H9 (cell line): ENCODE measurements at regions not wholly inside any gene's neighbourhood (a gene's known extent, or its start where the extent isn't known, plus 50 kb on each side); places are given as distances from the start of the nearest gene placed in this dataset.

Experiments used
- DNase-seq: peaks from one replicate; pipeline ENCODE4 v3.0.0-alpha.2; 2017
- H2AFZ ChIP-seq: one replicate; pipeline ENCODE4 v1.6.1; 2013; ENCODE audit warnings: mild to moderate bottlenecking, low read length, control low read depth, moderate library complexity
- H2AK5ac ChIP-seq: 2 replicates; pipeline ENCODE4 v1.6.1; 2013; ENCODE audit warnings: low read length, control low read depth, mixed read lengths; ENCODE audit not compliant: insufficient read length
- H2BK120ac ChIP-seq: one replicate; pipeline ENCODE4 v1.6.1; 2013; ENCODE audit warnings: low read depth, mild to moderate bottlenecking, low read length, control low read depth, inconsistent platforms; ENCODE audit not compliant: poor library complexity, severe bottlenecking
- H2BK12ac ChIP-seq: 2 replicates; pipeline ENCODE4 v1.6.1; 2013; ENCODE audit warnings: low read length, control low read depth, mixed read lengths, low read depth; ENCODE audit not compliant: insufficient read length
- H2BK15ac ChIP-seq: 2 replicates; pipeline ENCODE4 v1.6.1; 2013; ENCODE audit warnings: low read depth, low read length, control low read depth
- H2BK20ac ChIP-seq: one replicate; pipeline ENCODE4 v1.6.1; 2013; ENCODE audit warnings: low read depth, mild to moderate bottlenecking, low read length, control low read depth, inconsistent platforms; ENCODE audit not compliant: poor library complexity, severe bottlenecking
- H2BK5ac ChIP-seq: 2 replicates; pipeline ENCODE4 v1.6.1; 2013; ENCODE audit warnings: low read length, control low read depth, mixed read lengths; ENCODE audit not compliant: insufficient read length
- H3K14ac ChIP-seq: 2 replicates; pipeline ENCODE4 v1.6.1; 2013; ENCODE audit warnings: low read length, control low read depth; ENCODE audit not compliant: insufficient read depth
- H3K18ac ChIP-seq: 2 replicates; pipeline ENCODE4 v1.6.1; 2013; ENCODE audit warnings: low read depth, mild to moderate bottlenecking, mixed read lengths, low read length, control low read depth; ENCODE audit not compliant: insufficient read length
- H3K23ac ChIP-seq: 2 replicates; pipeline ENCODE4 v1.6.1; 2013; ENCODE audit warnings: low read length, control low read depth, mixed read lengths, low read depth; ENCODE audit not compliant: insufficient read length
- H3K23me2 ChIP-seq: 2 replicates; pipeline ENCODE4 v1.6.1; 2013; ENCODE audit warnings: low read depth, mild to moderate bottlenecking, mixed read lengths, low read length, control low read depth; ENCODE audit not compliant: insufficient read length, poor library complexity, severe bottlenecking
- H3K27ac ChIP-seq: 2 replicates; pipeline ENCODE4 v1.5.1; 2013; ENCODE audit warnings: low read length, control low read depth, mixed read lengths, low read depth; ENCODE audit not compliant: insufficient read length
- H3K27me3 ChIP-seq: 2 replicates; pipeline ENCODE4 v1.6.1; 2013; ENCODE audit warnings: low read length, control low read depth, inconsistent platforms; ENCODE audit not compliant: insufficient read depth
- H3K4ac ChIP-seq: 2 replicates; pipeline ENCODE4 v1.6.1; 2013; ENCODE audit warnings: low read depth, mild to moderate bottlenecking, control low read depth, inconsistent platforms, low read length, moderate library complexity
- H3K4me1 ChIP-seq: 2 replicates; pipeline ENCODE4 v1.6.1; 2013; ENCODE audit warnings: low read length, control low read depth, inconsistent platforms; ENCODE audit not compliant: insufficient read depth
- H3K4me2 ChIP-seq: 2 replicates; pipeline ENCODE4 v1.6.1; 2013; ENCODE audit warnings: low read length, control low read depth, mixed read lengths; ENCODE audit not compliant: insufficient read length, insufficient read depth
- H3K56ac ChIP-seq: 2 replicates; pipeline ENCODE4 v1.6.1; 2013; ENCODE audit warnings: low read depth, mild to moderate bottlenecking, mixed read lengths, low read length, control low read depth; ENCODE audit not compliant: insufficient read length
- H3K79me1 ChIP-seq: 2 replicates; pipeline ENCODE4 v1.6.1; 2013; ENCODE audit warnings: low read depth, mild to moderate bottlenecking, moderate library complexity, low read length, control low read depth, inconsistent platforms; ENCODE audit not compliant: insufficient read depth, poor library complexity, severe bottlenecking
- H3K79me2 ChIP-seq: 2 replicates; pipeline ENCODE4 v1.6.1; 2013; ENCODE audit warnings: low read length, control low read depth, inconsistent platforms; ENCODE audit not compliant: insufficient read depth
- H3K9ac ChIP-seq: 2 replicates; pipeline ENCODE4 v1.6.1; 2013; ENCODE audit warnings: low read length, control low read depth, mixed read lengths; ENCODE audit not compliant: insufficient read length; ENCODE audit errors: extremely low read depth
- H3K9me3 ChIP-seq: one replicate; pipeline ENCODE4 v1.6.1; 2013; ENCODE audit warnings: low read depth, low read length, inconsistent platforms; ENCODE audit not compliant: control insufficient read depth
- H3T11ph ChIP-seq: one replicate; pipeline ENCODE4 v1.6.1; 2013; ENCODE audit warnings: mild to moderate bottlenecking, low read length, control low read depth, inconsistent platforms
- H4K20me1 ChIP-seq: one replicate; pipeline ENCODE4 v1.6.1; 2013; ENCODE audit not compliant: control insufficient read depth, insufficient read length, insufficient read depth
- H4K5ac ChIP-seq: 2 replicates; pipeline ENCODE4 v1.6.1; 2013; ENCODE audit warnings: low read depth, mild to moderate bottlenecking, mixed read lengths, low read length, control low read depth; ENCODE audit not compliant: insufficient read length
- H4K8ac ChIP-seq: replicated peaks from 2 replicates; pipeline ENCODE4 v1.6.1; 2013; ENCODE audit warnings: low read length, control low read depth, mixed read lengths, low read depth; ENCODE audit not compliant: insufficient read length
- H4K91ac ChIP-seq: 2 replicates; pipeline ENCODE4 v1.6.1; 2013; ENCODE audit warnings: low read depth, mild to moderate bottlenecking, moderate library complexity, mixed read lengths, low read length, control low read depth; ENCODE audit not compliant: insufficient read length
- H3K27ac Mint-ChIP-seq, 3 experiments: 2 replicates in 2 of 3; 3 replicates in 1 of 3; pipeline ENCODE4 v1.8.0; 2020 to 2021; ENCODE audit warnings: mixed read lengths in 3 of 3, mild to moderate bottlenecking in 1 of 3, moderate library complexity in 1 of 3
- H3K27me3 Mint-ChIP-seq: 2 replicates; pipeline ENCODE4 v1.8.0; 2021; ENCODE audit warnings: low read depth, mild to moderate bottlenecking, moderate library complexity, mixed read lengths
- H3K36me3 Mint-ChIP-seq, 3 experiments: 2 replicates in 2 of 3; 3 replicates in 1 of 3; pipeline ENCODE4 v1.8.0; 2020 to 2021; ENCODE audit warnings: low read depth in 3 of 3, mixed read lengths in 3 of 3; ENCODE audit not compliant: insufficient read depth in 1 of 3
- H3K4me1 Mint-ChIP-seq, 2 experiments: 2 replicates each; pipeline ENCODE4 v1.8.0; 2020; ENCODE audit warnings: mixed read lengths in 2 of 2
- H3K4me3 Mint-ChIP-seq, 2 experiments: 2 replicates in 1 of 2; 3 replicates in 1 of 2; pipeline ENCODE4 v1.8.0; 2020 to 2021; ENCODE audit warnings: mild to moderate bottlenecking in 2 of 2, mixed read lengths in 2 of 2, moderate library complexity in 1 of 2
- H3K9me3 Mint-ChIP-seq, 2 experiments: 2 replicates in 1 of 2; 3 replicates in 1 of 2; pipeline ENCODE4 v1.8.0; 2020; ENCODE audit warnings: mild to moderate bottlenecking in 2 of 2, mixed read lengths in 2 of 2, moderate library complexity in 1 of 2
- WGBS: extraction: QIAGEN DNeasy Blood & Tissue Kit; methylation state at CpG from one replicate; pipeline ENCODE4 v1.1.7; 2013; ENCODE audit warnings: missing lambda C conversion rate, low lambda C conversion rate, mixed read lengths; ENCODE audit not compliant: insufficient read length; ENCODE audit errors: extremely low coverage; 5-methylcytosine and 5-hydroxymethylcytosine counted together
- TF ChIP-seq, protein P1 (sequence below): fragments of 200-600 bp; sonication (generic); conservative IDR thresholded peaks from 3 replicates; pipeline ENCODE4 v1.8.0; 2021; ENCODE audit warnings: antibody characterized with exemption, mild to moderate bottlenecking

DNA sequence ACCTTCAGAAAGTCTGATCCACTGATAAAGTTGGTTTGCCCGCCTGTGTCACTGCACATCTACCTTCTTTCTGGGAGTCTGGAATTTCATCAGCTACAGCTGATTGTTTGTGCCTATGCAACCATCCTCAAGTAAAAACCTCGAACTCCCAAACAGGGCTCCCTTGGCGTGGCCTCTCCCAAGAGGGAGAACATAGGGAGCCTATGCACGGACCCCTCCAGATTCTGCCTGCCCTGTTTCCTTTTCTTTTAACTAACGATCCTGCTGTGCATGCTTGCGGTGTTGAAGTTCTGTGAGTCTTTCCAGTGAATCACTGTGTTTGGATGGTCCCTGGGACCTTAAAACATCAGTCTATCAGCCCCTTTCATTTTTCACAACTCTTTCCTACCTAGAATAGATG lies 226.9 kb upstream of the SEMA3D start:
- H3K4ac ChIP-seq: no peak overlapping the region
- no peak overlapping the region for H3K27ac ChIP-seq
- no peak overlapping the region for H4K8ac ChIP-seq
- H3K79me2 ChIP-seq: no peaks in the 10 kb centered on the region
- Mint-ChIP-seq H3K27ac (0 out of 7 replicates have a peak overlapping the region, but pooled peaks of 1 of the 3 experiments have one; percentile 3), H3K9me3 (no peaks in the 10 kb centered on the region), H3K27me3 (no peaks in the 10 kb centered on the region), H3K4me3 (no peak overlapping the region), H3K36me3 (no peaks in the 10 kb centered on the region), H3K4me1 (peaks cover 8% of the 10 kb centered on the region in 2 experiments)
- H3K9me3 ChIP-seq: no peaks in the 10 kb centered on the region
- DNase-seq: no peak
- H3K23ac ChIP-seq: no peak overlapping the region
- no peak overlapping the region for H2BK5ac ChIP-seq
- H3K18ac ChIP-seq: no peak overlapping the region
- H2AK5ac ChIP-seq: no peak overlapping the region
- TF ChIP-seq, protein P1, sequence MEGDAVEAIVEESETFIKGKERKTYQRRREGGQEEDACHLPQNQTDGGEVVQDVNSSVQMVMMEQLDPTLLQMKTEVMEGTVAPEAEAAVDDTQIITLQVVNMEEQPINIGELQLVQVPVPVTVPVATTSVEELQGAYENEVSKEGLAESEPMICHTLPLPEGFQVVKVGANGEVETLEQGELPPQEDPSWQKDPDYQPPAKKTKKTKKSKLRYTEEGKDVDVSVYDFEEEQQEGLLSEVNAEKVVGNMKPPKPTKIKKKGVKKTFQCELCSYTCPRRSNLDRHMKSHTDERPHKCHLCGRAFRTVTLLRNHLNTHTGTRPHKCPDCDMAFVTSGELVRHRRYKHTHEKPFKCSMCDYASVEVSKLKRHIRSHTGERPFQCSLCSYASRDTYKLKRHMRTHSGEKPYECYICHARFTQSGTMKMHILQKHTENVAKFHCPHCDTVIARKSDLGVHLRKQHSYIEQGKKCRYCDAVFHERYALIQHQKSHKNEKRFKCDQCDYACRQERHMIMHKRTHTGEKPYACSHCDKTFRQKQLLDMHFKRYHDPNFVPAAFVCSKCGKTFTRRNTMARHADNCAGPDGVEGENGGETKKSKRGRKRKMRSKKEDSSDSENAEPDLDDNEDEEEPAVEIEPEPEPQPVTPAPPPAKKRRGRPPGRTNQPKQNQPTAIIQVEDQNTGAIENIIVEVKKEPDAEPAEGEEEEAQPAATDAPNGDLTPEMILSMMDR: no peak
- H3K56ac ChIP-seq: no peak overlapping the region
- no peaks in the 10 kb centered on the region for H3K23me2 ChIP-seq
- no peaks in the 10 kb centered on the region for H3K27me3 ChIP-seq
- H2BK12ac ChIP-seq: no peak overlapping the region
- no peaks in the 10 kb centered on the region for H4K20me1 ChIP-seq
- H2AFZ ChIP-seq: no peak overlapping the region
- WGBS: no CpG with 5 or more reads among the region's 6 CpGs
- no peak overlapping the region for H4K91ac ChIP-seq
- no peak overlapping the region for H2BK120ac ChIP-seq
- H3K9ac ChIP-seq: no peak overlapping the region
- H3T11ph ChIP-seq: no peak overlapping the region
- no peaks in the 10 kb centered on the region for H3K4me1 ChIP-seq
- H4K5ac ChIP-seq: no peak overlapping the region
- H3K4me2 ChIP-seq: no peak overlapping the region
- no peak overlapping the region for H2BK15ac ChIP-seq
- no peak overlapping the region for H3K14ac ChIP-seq
- H2BK20ac ChIP-seq: no peak overlapping the region
- H3K79me1 ChIP-seq: no peaks in the 10 kb centered on the region
